ELF-1 (cell line): ENCODE measurements at regions not wholly inside any gene's neighbourhood (a gene's known extent, or its start where the extent isn't known, plus 50 kb on each side); places are given as distances from the start of the nearest gene placed in this dataset.

Experiments used
- DNase-seq: peaks from one replicate; pipeline ENCODE4 v3.0.0-alpha.2; 2016; ENCODE audit warnings: low read depth, low spot score

DNA sequence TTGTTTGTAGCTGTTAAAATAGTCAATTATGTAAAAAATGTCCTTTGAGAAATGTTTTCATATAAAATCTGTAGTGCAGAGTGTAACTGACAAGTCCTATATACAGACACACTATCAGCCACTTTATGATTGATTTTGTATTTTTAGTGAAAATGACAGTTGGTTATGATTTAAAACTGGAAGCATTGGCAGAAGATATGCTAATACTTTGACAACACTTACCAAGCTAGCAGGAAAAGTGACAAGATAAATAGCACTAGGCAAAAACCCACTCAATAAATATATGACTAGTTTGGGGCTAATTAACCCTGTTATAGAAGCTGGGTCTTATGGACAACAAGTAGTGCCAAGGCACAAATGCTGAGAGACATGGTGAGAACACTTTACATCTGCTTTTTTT is 772.9 kb upstream of the NOVA1 start:
- no peak for DNase-seq

DNA sequence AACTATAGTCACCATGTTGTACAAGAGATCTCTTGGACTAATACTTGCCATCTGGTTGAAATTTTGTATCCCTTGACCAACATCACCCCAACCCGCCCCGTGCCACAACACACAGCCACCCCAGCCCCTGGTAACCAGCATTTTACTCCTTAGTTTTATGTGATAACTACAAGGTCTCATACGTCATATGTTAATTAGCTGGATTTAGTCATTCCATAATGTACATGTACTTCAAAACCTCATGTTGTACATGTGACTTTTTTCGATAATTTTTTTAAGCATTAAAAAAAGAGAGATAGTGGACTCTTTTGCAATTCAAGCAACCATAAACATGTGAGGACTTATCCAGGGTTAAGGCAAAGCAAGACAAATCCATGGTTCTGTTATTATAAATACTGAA is 773.4 kb upstream of the NOVA1 start:
- DNase-seq, result no peak

DNA sequence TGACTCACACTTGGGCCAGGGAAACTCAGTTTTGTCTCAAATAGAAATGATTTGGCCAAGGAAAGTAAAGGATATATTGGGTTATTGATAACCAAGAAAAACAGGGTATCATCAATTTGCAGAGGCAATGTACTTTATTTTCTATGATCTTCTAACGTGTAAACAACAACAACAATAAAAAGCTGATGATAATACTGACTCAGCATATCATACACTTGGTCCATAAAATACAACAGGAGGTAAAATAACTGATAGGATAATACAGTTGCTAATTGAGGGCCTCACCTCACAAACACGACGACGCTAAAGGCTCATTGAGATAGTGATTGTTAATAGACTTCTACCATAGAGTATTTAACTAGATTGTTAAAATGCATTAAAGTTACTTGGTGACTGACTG is 774.0 kb upstream of the NOVA1 start:
- no peak for DNase-seq

DNA sequence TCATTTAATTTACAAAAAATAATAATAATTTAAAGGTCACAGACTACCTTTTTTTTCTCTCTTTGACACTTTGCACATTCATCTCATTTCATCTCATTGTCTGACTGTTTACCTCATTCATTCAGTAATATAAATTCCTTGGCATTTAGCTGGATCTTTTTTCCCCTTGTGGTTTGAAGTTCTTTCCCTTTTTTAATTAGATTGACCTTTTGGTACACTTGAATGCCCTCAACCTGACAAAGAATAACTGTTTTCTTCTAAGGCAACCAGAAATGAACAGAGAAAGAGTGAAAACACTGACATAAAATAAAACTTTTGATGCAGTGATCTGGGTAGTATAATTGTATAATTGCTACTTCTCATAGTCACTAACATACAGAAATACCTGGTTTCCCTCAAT is 774.9 kb upstream of the NOVA1 start:
- DNase-seq, result no peak

DNA sequence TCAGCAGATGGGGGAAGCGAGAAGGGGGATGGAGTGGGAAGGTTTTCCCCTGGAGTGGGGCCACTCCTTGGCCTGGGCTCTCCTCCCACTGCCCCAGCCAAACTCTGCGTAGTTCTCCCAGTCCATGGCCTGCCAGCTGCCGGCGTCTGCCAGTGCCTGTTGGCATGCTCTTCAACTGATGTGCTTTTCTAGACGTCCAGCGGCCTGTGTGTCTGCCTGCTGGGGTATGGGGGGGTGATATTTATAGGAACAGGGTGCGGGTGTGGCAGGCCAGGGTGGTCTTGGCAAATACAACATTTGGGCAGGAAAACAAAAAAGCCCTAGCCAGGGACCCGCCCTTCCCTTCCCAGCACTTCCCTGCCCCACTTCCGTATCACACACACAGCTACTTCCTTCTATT is 786.3 kb upstream of the NOVA1 start:
- no peak for DNase-seq

DNA sequence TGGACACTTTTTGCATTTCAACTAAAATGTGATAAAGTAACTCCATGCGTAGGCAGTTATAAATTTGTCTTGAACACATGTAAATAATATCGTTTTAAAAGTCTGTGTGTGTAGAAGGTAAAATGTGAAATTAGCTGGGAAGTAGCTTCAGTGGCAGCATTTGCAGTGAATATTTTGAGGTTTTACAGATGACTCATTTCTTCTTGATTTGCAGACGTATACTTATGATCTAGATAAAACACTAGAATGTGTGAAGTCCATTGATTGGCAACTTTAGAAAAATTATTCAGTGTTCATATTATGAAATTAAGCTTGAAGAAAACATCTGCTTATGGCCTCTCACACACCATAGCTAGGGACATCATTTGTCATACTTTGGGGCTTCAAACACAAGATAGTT is 788.6 kb upstream of the NOVA1 start:
- no peak for DNase-seq

DNA sequence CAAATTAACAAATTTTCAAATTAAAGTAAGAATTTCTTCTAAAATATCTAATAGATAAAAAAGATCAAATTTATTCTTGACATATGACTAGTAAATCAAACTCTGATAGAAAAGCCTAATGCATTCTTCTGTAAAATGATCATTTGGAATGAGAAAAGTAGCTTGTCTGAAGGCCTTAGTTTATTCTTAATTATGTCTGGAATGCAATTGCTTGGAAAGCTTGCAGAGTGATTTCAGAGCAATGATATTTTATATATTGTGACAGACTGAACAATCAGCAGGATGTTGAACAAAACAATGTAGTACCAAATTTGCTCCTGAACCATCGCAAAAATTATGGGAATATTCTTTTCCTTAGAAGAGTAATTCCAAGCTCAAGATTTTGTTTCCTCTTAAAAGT is 789.6 kb upstream of the NOVA1 start:
- DNase-seq, result no peak

DNA sequence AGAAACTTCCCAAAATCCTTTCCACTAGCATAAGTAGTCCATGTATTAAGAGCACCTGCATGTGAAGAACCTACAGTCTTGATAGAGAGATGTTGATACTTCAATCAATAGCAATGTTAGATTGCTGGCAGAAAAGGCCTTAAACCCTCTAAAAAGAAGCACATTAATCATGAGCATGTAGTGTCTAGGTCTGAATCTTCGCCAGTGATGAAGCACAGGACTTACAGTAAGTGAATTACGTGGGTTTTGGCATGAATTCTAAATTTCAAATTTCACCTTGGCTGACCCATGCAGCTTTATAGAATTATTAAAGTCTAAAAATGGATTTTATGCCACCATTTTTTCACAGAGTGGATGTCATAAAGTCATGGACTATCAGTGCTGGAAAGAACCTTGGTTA is 791.6 kb upstream of the NOVA1 start:
- DNase-seq, result no peak

DNA sequence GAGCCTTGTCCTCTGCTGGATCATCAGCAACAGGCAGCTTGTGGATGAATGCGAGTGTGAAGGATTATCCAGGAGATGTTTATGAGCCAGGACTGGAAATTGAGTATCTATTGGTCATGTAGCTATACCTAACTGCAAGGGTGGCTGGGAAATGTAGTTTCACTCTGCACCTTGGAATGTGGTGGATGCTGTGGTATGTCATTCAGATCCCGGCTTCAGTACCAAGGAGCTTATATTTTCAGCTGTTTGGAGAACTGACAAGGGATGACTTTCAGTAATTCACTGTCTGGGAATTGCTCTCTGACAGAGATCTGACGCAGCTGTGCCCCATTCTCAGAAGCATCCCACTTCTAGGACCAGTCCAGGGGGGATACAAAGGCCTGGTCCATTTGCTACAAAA is 792.3 kb upstream of the NOVA1 start:
- no peak for DNase-seq

DNA sequence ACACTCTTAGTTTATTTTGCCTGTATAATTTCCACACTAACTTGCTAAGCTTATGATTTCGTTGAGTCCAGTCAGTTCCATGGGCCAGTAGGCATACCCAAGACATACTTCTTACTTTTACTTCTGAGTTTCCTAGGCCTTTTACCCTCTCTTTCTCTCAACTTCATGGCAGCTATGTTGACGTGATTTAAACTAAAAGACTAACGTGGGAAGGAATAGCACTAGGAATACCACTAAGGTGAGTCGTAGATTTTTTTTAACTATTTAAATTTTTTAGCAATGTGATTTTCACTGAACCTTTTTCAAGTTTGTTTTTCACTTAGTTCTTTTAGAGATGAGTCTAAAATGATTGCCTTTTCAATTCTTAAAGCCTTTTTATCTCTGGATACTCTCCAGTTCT is 793.5 kb upstream of the NOVA1 start:
- no peak for DNase-seq

DNA sequence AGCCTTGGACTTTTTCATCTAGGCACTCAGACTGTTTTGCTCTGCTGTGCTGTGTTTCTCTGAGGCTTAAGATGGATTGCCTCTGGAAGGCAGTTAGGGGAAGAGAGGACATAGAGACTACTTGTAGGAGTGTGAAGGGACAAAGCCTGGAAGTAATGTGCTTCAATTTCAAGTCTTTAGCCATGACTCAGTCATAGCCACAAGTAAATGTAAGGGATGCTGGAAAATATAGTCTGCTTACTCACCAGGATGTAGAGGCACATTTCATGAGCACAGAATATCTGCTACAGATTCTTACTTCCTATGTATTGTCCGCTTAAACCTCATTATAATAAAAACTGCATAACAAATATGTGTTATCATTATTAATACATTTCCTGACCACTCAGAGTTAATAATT is 794.3 kb upstream of the NOVA1 start:
- DNase-seq, result no peak

DNA sequence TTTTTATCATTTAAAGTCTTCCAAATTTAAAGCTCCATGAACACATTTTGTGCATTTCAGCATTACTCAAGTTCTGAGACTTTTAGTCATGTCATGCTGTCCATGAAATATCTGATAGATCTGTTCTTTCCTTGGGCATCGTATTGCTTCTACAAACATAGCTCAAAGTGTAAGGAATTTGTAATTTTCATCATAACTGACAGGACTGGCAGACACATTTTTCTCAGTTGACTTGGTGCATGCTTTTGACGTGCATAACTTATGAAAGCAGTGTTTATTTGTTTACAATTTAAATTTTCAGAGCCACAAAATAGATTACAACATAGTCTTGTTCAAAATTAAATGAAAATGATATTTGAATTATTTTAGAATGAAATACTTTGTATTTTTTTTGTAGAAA is 812.1 kb upstream of the NOVA1 start:
- no peak for DNase-seq

DNA sequence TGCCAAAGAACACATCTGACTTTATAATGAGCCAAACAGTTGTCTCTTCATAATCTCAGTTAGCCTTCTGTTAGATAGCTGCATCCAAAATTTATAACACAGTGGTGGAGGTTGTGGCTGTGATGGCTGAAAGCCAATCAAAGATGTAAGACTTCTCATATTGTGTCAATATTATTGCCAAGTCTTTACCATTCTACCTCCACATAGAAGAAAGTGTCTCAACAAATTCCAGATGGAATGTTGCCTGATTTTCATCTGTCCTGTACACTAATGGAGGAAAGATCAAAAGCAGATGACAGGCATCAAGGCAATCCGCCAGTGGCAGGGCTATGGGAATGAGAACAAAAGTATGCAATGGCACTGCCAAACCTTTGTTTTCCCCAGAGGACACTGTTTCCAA is 813.1 kb upstream of the NOVA1 start:
- no peak for DNase-seq

DNA sequence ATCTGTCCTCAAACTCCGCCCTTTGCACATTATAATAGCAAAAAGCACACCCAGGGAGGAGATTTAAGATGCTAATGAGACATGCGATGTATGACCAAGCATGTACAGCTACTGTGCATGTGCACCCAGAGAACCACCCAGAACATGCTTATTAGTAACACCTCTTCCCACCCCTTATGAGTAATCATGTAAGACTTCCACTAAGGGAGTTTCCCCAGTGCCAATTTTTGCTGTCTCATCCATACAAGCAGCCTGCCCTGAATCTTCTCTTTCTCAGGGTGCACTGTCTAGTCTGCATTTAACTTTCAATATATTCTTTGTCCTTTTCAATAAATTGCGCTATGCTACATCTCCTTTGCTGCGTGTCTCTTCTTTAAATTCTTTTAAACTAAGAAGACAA is 830.0 kb upstream of the NOVA1 start:
- DNase-seq, result no peak

DNA sequence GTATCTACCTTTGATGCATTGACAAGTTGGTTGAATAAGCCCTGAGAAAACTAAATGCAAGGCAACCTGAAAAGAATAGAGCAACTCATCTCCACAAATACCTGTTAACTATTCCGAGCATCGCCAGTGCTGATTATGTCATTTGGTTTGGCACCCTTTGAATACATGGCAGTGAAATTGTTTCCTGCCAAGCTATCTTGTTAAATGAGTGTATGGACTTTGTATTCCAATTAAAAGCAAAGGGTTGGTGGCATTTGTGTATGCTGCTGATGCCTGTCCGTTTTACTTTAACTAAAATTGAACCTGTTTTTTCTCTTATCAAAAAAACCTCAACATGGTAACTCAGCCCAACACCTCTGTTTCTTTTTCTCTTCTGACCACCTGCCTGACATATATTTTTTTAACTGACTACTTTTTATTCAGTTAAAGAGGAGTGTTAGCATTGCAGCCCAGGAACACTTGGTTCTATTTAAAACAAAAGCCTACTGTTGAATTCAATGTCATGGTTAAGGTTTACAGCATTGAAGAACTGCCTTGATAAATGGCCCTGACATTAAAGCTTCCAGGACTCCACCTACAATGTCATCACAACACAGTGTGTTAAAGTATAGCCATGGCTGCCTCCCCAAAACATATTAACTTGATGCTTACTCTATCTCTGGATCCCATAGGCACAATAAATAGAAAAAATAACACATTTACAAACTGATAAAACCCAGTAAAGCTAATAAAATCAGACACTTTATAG is 838.3 kb upstream of the NOVA1 start:
- DNase-seq, result no peak

DNA sequence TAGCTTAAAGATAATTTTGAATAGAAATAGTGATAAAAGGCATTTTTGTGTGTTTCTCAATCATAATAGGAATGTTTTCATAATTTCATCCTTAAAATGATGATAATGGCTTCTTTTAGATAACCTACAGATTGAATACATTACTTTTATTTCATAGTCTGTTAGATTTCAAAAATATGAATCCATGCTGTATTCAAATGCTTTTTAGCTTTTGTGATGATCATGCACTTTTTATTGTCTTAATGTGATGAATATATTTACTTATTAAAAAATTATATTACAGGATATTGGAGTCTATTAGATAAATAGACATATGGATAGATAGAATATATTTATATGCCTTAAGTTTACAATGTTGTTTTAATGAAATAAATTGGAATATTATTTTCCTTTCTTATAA is 886.8 kb upstream of the NOVA1 start:
- no peak for DNase-seq

DNA sequence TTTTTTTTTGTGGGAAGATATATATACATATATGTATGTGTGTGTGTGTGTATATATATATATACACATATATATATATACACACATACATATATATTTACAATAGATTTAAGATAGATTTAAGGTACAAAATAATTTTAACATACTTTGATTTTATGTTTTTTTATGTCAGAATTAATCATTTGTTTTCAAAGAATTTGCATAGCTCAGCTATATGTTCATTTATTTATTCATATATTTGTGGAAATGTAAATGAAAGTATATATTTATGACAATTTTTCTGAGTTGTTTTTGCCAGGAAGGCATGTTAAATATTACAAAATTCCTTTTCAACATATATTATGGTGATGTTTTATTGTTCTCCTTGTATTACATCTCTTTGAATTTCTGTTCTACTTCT is 887.4 kb upstream of the NOVA1 start:
- DNase-seq, result no peak

DNA sequence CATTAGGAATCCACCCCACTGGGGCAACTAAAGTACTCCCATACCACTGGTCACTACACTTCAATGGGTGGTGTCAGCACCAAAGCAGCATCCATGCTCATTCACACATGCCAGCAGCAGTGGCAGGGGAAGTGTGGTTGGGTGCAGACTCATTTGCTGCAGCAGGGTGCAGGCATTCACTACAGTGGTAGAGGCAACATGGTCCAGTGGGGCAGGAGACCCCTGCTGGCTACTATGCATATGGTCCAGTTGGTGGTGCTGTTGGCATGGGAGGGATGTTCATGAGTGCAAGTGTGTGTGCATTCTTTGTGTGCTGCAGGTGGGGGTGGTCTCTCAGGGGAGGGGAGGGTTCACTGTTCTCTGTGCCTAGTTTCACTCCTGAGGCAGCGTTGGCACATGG is 908.4 kb upstream of the NOVA1 start:
- no peak for DNase-seq

DNA sequence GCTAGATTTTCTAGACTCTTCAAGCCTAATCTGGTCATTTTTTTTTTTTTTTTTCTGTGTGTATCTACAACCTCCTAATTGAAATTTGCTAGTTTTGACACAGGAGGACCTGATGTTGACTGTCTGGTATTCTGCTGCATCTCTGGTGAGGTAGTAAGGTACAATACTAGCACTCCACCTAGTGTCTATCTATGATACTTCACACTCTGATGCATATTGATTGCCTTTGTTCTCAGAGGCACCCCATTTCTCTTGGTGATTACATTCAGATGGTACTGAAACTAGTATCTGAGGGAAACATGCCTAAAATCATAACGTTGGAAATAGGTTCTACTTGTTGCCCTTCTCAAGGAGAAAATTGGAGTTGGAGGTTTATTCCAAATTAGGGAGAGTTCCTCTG is 930.5 kb upstream of the NOVA1 start:
- no peak for DNase-seq

DNA sequence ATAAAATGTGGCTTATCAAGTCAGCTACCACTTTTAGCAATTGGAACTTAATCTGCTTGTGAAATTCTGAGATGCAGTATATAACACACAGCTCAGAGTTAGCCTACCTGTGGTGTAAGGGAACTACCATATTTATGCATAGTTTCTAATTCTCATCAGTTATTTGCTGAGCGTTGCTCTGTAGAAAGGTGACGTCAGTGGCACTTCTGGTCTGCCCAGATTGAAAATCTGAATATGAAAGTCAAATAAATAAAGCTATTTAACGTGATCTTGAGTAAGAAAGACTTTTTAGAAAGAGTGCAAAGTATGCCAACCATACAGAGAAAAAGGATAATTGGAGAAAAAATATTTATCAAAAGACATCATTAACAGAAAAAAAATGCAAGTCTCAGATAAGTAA is 938.9 kb upstream of the NOVA1 start:
- no peak for DNase-seq

DNA sequence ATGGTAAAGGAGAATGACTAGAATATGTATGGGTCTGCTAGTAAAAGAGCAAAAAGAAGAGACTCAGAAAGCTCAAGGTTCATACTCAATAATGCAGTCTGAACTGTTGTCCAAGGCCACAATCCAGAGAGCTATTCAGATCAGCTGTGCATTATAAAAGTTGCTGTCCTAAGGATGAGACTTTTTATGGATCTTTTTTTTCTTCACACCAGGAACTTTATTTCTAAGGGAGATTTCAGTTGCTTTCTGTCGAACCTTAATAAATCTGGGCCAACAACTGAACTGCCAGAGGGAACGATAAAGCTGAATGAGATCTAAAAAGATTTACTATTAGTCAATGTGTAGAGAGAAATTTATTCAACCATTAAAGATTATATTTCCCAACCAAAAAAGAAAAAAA is 948.3 kb upstream of the NOVA1 start:
- DNase-seq, result no peak

DNA sequence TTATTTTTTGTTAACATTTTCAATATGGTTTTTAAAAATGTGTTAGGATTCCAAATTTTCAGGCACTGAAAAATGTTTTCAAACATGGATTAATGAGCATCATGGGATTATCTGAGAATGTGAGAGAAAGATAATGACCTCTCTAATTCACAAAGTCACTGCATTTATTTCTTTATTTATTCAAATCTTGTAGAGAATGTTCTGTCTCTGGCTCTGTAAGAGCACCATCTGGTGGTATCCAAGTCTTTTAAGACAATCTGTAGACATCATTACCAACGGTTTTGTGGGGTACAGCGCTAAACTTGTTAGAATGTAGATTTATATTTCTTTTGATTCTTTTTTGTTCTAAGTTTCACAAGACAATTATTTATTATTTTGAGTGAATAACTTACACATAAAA is 956.0 kb upstream of the NOVA1 start:
- no peak for DNase-seq

DNA sequence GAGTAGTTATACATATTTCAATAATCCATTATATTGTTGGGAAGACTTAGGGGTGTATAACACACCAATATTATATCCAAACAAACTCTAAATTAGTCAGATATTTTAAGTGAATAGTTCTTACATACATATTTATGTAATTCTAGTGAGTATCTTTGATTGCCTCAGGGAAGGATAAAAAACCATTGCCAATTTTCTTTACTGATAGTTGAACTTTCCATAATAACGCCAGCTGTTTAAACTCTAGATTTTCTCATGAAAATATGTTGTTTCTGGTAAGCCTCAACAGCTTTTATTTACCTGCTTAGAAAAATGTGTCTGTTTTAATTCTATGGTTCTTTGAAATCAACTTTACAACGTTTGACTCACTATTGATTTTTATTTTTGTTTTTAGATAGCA is 959.6 kb upstream of the NOVA1 start:
- DNase-seq, result no peak

DNA sequence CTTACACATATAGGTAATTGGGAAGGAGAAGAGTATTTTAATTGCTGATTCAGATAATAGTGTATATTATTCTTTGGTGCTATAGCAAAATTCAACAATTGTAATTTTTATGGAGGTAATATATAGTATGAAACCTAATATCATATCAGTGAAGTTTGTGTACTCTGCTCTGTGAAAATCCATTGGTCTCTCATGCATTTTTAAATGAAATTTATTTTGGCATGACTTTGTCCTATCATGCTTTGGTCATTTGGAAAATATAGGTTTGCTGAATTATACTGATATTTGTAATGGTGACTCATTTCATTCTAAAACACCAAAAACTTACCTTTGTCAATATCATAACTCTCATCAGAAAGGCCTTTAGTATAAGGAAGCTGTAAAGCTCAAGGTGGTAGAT is 962.0 kb upstream of the NOVA1 start:
- no peak for DNase-seq
